CD4-positive, alpha-beta T cell treated with Interleukin-6 for 4 hours (primary cell): ENCODE measurements at regions not wholly inside any gene's neighbourhood (a gene's known extent, or its start where the extent isn't known, plus 50 kb on each side); places are given as distances from the start of the nearest gene placed in this dataset.

Source experiments
- DNase-seq: peaks from one replicate; pipeline ENCODE4 v3.0.0-alpha.2; 2020; ENCODE audit warnings: mixed read lengths

- DNase-seq, result no peak
Measured at GRCh38 chr14:62304257-62304656, 542.0 kb downstream of the SNAPC1 start.

DNA sequence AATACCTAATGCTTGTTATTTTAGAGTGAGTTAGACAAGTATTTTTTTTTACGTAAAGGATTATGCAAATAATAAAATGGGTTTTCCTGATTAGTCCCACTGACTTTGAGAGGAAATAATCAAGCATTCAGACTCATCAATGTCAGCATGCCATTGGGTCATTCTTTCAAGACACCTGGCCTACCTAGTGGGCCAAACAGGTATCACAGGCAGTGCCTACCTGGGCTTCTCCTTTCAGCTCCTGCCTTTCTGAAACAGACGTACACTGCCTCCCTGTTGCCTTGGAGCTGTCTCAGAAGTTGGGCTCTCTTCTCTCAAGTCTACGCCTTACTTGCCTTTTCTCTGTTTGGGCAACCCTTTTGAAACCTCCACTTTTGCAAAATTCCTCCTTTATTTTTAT, 545.6 kb downstream of the SNAPC1 start:
- DNase-seq, result no peak

GRCh38 chr14:62308316-62308715, 546.1 kb downstream of the SNAPC1 start:
- DNase-seq, result no peak

DNA sequence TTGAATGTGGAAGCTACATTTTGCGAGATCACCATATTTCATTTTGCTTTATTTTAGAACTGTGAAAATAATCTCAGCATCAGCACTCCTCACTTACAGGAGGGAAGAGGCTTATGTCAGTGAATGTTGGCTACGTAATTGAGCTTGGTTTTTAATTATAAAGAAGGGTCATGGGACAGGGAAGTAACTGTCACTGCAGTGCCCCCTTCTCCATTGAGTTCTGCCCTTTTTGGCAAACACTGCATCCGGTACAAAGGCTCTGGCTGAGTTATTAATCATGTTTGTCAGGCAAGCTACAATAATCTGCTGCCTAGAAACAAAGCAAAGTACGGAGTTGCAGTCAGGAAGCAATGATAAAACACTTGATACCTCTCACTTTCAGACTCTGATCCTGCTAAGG, 546.7 kb downstream of the SNAPC1 start:
- no peak for DNase-seq

DNA sequence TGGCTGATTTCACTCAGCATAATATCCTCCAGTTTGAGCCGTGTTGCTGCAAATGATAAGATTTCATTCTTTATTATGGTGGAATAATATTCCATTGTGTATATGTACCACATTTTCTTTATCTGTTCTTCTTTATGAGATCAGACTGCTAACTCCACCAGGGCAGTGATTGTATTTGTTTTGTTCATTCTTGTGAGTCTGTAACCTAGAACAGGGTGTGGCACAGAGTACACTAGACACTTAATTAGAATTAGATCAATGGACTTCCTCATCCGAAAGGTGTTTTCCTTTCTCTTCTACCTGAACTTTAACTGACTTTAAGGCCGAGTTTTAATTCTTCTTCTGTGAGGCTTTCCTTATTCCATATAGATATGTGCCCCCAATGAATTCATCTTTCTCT, 551.0 kb downstream of the SNAPC1 start:
- DNase-seq, result no peak

DNA sequence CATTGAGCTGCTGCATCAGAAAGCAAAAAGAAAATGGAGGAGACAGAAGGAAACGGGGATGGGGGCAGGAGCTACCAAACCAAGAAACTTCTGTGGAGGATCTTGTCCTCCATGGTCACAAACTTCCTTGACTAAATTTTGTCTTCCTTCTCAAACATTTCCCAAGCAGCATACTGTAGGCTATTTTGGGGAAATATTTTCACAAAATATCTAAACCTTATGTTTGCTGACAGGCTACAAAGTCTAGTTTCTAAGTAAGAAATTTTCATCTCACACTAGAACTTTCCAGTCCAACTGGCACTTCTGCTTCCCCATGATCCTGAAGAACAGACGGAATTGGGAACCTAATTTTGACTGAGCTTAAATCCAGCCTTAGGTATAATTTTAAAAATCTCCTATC, 552.0 kb downstream of the SNAPC1 start:
- no peak for DNase-seq

DNA sequence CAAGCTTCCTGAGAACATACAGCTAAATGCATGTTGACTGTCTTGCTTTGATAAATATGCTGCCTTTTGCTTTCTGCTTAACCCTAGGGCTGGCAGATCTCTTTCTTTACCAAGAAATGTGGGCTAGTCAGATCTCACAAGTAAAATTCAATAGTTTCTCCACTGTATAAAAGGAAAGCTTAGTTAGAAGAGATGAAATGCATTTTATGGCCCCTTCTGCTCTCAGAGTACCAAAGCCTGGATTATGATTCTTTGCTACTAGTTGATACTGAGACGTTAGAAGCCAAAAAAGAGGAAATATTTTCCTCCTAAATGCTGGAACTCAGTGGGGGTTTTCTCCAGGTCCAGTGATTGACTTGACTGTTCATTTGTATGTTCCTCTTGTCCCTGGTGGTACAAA, 552.7 kb downstream of the SNAPC1 start:
- DNase-seq, result no peak

DNA sequence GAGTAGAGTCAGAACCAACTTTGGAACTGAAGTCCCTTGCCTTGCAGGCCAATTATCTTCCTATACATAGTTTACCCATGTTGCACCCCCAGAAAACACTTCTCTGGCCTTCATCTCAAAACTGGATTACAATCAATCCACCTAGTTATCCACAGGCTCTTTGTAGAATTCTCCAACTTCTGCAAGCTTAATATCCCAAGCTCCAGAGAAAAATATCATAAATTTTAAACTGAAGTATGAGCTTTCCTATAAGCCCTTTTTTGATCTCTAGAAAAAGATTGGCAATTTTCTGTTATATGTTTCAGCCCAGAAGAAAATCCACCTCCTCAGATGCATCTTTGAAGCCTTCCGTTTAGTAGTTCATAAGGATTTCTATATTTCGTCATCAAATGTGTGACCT, 553.4 kb downstream of the SNAPC1 start:
- no peak for DNase-seq

- DNase-seq, result no peak
Measured at GRCh38 chr14:62322216-62322615, 560.0 kb downstream of the SNAPC1 start.

DNA sequence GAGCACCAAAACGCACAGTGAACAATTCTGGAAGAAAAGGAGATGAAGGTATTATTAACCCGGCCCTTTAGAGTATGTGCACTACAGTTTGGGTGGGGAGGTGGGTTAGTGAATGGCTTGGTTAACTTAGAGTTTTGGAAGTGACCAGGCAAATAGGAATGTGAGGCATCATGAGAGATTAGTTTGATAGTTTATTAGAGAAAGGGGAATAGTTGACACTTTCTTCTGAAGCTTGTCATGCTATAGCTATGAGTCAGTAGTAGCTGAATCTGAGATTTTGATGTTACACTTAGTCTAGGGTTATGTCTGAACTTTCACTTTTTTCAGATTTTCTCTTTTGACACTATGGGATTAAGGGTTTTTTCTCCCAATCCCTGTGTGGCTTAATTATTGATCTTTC, 567.2 kb downstream of the SNAPC1 start:
- DNase-seq, result no peak

- no peak for DNase-seq
Measured at GRCh38 chr14:62347562-62348011, 585.4 kb downstream of the SNAPC1 start.

DNA sequence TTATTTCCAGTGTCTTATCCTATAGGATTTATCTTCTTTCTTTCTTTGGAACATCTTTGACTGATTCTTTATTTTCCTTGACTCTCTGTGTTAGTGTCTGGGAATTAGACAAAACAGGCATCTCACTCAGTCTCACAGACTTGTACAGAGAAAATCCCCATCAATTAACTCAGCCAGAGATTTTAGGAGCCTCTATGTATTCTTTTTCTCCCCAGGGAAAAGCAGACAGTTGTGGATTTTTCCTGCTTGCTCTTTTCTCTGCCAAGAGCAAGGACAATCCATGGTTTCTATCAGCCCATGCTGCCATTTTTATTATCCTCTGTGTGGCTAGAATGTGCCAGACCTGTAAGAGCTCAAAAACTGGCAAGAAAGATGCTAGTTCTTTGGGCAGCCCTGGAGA, 595.1 kb downstream of the SNAPC1 start:
- DNase-seq, result no peak

DNA sequence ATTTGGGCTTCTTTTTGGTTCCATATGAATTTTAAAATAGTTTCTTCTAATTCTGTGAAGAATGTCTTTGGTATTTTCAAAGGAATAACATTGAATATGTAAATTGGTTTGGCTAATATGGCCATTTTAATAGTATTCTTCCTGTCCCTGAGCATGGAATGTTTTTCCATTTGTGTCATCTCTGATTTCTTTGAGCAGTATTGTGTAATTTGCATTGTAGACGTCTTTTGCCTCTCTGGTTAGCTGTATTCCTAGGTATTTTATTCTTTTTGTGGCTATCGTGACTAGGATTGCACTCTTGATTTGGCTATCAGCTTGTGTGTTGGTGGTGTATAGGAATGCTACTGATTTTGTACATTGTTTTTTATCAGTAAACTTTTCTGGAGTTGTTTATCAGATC, 601.9 kb downstream of the SNAPC1 start:
- DNase-seq, result no peak

- no peak for DNase-seq
Measured at GRCh38 chr14:62364800-62365280, 602.6 kb downstream of the SNAPC1 start.

DNA sequence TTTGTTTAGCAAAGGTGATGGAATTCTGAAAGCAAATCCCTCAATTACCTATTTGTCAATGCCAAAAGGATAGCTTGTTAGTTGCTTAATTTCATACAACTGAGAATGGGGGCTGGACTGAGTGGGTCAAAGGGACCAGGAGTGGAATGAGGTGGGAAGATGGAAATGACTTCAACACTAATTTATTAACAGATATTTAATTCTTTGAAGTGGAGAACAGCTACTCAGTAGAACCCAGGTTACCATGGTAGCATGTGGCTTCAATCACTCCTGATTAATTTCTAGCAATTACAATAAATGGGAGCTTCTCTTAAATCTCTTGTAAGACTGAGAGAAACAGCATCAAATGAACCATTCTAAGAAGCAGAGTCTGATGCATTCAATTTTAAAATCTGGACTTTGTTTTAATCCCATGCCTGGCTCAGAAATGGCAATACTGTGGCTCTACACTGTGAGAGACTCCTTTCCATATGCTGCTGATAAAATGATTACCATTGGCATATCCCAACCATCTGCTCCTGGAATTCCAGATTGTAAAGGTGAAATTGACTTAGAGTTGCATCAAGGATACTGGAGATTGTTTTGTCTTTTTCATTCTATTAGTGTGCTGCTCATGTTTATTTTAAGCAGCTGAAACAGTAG, 607.8 kb downstream of the SNAPC1 start:
- DNase-seq, result no peak

DNA sequence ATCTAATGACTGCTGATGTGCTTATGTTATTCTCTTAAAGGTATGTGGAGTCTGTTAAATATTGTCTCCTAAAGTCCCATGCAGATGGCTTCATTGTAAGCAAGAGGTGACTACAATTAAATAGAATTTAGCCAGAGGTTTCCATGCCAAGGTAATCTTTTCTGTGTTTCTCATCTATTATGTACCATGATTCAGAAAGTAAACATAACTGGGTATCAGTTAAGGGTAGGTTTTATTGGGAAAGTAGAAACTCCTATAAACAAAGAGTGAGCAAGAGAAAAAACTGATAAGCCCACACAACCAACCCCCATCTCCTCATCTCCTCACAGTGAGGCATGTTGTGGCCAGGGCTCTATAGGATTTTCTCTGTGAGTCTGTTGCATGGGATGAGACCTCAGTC, 611.7 kb downstream of the SNAPC1 start:
- no peak for DNase-seq

GRCh38 chr14:62378057-62378456, 615.8 kb downstream of the SNAPC1 start:
- no peak for DNase-seq

GRCh38 chr14:62381311-62382070, 619.3 kb downstream of the SNAPC1 start:
- no peak for DNase-seq

GRCh38 chr14:62409169-62409568, 636.1 kb downstream of the KCNH5 start:
- no peak for DNase-seq

DNA sequence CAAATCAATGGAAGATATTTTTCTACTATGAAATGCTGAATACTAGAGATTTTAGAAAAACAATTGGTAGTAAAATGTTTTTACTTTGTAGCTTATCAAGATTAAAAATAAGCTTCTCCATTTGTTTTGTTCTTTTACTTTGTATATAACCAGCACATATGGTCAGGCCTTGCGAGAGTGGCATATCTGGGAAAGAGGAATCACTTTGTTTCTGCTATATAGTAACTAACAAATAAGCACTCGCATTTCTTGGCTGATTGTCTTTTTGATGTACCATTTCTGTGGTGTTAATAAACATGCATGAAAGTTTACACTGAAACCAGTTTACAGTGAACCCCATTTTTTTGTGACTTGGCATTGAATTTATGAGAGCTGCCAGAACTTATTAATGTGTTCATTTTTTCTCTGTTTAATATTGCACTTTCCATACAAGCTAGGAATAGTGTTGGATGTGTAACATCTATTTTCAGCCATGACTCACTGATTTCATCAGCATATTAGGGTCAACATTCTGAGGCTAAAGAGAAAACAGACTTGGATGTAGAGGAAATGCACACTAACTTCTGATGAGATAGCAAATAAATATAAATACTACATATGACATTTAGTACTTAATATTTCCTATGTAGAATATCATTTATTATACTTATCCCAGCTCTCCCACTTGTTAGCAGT, 635.5 kb downstream of the KCNH5 start:
- no peak for DNase-seq

GRCh38 chr14:62420847-62421246, 624.4 kb downstream of the KCNH5 start:
- DNase-seq, result no peak

DNA sequence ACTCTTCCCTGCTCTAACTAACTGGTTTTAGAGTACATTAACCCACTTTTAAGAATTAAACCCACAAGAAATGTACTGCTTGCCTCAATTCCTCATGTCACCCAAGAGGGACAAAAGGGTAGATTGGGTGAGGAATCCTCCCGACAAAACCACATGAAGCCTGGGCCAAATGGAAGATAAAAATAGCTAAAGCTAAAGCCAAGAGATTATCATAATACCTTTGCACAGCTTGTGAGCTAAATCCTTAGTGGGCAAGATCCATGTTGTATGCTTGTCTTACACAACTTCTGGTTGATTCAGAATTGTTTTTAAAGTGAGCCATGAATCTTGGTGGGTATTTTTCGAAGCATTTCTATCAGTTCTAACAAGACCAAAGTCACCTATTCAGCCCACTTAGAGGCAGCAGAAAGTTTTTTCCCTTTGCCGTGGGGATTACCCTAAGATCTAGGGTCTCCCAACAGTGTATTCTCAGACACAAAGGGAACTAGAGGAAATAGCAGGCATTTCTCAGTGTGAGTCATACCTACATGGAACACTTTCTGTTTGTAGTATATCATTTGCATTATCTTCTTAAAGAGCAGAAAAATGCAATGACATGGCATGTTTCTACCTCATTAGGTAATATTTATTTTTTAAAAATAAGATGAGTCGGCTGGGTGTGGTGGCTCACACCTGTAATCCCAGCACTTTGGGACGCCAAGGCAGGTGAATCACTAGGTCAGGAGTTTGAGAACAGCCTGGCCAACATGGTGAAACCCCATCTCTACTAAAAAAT, 616.6 kb downstream of the KCNH5 start:
- no peak for DNase-seq

DNA sequence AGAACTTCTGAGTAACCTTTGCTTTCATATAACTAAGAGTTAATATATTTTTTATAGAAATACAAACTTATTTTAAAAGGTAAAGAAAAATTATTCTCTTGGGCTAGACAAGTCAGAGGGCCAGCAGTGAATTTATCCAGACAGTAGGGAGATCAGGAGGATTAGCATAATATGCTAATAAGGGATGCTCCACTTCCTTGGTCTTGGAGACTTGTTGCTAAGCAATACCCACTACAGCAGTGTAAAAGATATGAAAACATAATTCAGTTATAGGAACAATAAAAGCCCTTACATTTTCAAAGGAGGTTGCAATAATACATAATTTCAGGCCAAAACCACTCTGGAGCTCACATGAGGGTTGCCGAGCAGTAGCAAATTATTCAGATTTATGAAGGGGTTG, 615.6 kb downstream of the KCNH5 start:
- no peak for DNase-seq
